Activated CD4-positive, alpha-beta memory T cell treated with anti-CD3 and anti-CD28 coated beads, Interleukin-2, amount 10 ng/mL, durations not matched to agents 7 days and 5 days (primary cell): ENCODE measurements at regions not wholly inside any gene's neighbourhood (a gene's known extent, or its start where the extent isn't known, plus 50 kb on each side); places are given as distances from the start of the nearest gene placed in this dataset.

Experiments used
- CTCF ChIA-PET: fragments of 350-600 bp; sonication (Branson Sonifier 250); formaldehyde crosslinking; loops from one replicate; lab custom pipeline; 2021; ENCODE audit warnings: antibody characterized with exemption, inconsistent platforms; lab: Charles Lee
- POLR2A ChIA-PET: fragments of 350-600 bp; sonication (Branson Sonifier 250); formaldehyde crosslinking; loops from one replicate; lab custom pipeline; 2021; ENCODE audit warnings: antibody characterized with exemption; lab: Charles Lee
- DNase-seq: peaks from one replicate; pipeline ENCODE4 v3.0.0-alpha.2; 2020
- H3K27ac Mint-ChIP-seq: one replicate; pipeline ENCODE4 v1.8.0; 2021; ENCODE audit warnings: mild to moderate bottlenecking, mixed read lengths
- H3K27me3 Mint-ChIP-seq: one replicate; pipeline ENCODE4 v1.8.0; 2021; ENCODE audit warnings: mixed read lengths
- H3K36me3 Mint-ChIP-seq: one replicate; pipeline ENCODE4 v1.8.0; 2021; ENCODE audit warnings: low read depth, mixed read lengths
- H3K4me1 Mint-ChIP-seq: one replicate; pipeline ENCODE4 v1.8.0; 2021; ENCODE audit warnings: mixed read lengths
- H3K4me3 Mint-ChIP-seq: one replicate; pipeline ENCODE4 v1.8.0; 2021; ENCODE audit warnings: mild to moderate bottlenecking, mixed read lengths
- H3K9me3 Mint-ChIP-seq: one replicate; pipeline ENCODE4 v1.8.0; 2021; ENCODE audit warnings: mixed read lengths

GRCh38 chr12:41635626-41636364 lies 447.7 kb downstream of the PDZRN4 start:
- DNase-seq, result no peak
- CTCF ChIA-PET, result no interaction called here
- H3K27ac Mint-ChIP-seq, result no peak overlapping the region

GRCh38 chr12:41634091-41634490 lies 446.0 kb downstream of the PDZRN4 start:
- Mint-ChIP-seq H3K9me3 (no peaks in the 10 kb centered on the region), H3K4me3 (no peak overlapping the region), H3K27me3 (no peaks in the 10 kb centered on the region), H3K27ac (no peak overlapping the region), H3K4me1 (no peaks in the 10 kb centered on the region), H3K36me3 (no peaks in the 10 kb centered on the region)
- ChIA-PET CTCF (no interaction called here), POLR2A (no interaction called here)
- DNase-seq, result no peak

More at GRCh38 chr12:41635626-41636364, 447.7 kb downstream of the PDZRN4 start:
- Mint-ChIP-seq H3K4me1 (no peaks in the 10 kb centered on the region), H3K36me3 (no peaks in the 10 kb centered on the region), H3K9me3 (no peaks in the 10 kb centered on the region), H3K27me3 (no peaks in the 10 kb centered on the region), H3K4me3 (no peak overlapping the region)
- POLR2A ChIA-PET, result no interaction called here

- no peak for DNase-seq
- CTCF ChIA-PET, result no interaction called here
These were observed 441.5 kb downstream of the PDZRN4 start for GRCh38 chr12:41629611-41630010.

GRCh38 chr12:41627476-41627875 lies 439.4 kb downstream of the PDZRN4 start:
- no peaks in the 10 kb centered on the region for H3K4me1 Mint-ChIP-seq
- peaks cover 2% of the 10 kb centered on the region for H3K27me3 Mint-ChIP-seq
- ChIA-PET POLR2A (no interaction called here), CTCF (no interaction called here)
- H3K36me3 Mint-ChIP-seq, result no peaks in the 10 kb centered on the region
- H3K27ac Mint-ChIP-seq, result no peak overlapping the region
- DNase-seq, result no peak
- H3K9me3 Mint-ChIP-seq, result no peaks in the 10 kb centered on the region
- H3K4me3 Mint-ChIP-seq, result no peak overlapping the region

More at GRCh38 chr12:41629611-41630010, 441.5 kb downstream of the PDZRN4 start:
- POLR2A ChIA-PET, result no interaction called here
- H3K9me3 Mint-ChIP-seq, result no peaks in the 10 kb centered on the region
- no peaks in the 10 kb centered on the region for H3K36me3 Mint-ChIP-seq
- H3K27me3 Mint-ChIP-seq, result no peaks in the 10 kb centered on the region
- no peaks in the 10 kb centered on the region for H3K4me1 Mint-ChIP-seq
- no peak overlapping the region for H3K27ac Mint-ChIP-seq
- no peak overlapping the region for H3K4me3 Mint-ChIP-seq

GRCh38 chr12:41624571-41624970 lies 436.5 kb downstream of the PDZRN4 start:
- ChIA-PET CTCF (no interaction called here), POLR2A (no interaction called here)
- H3K27me3 Mint-ChIP-seq, result peaks cover 2% of the 10 kb centered on the region
- H3K4me3 Mint-ChIP-seq, result no peak overlapping the region
- H3K27ac Mint-ChIP-seq, result no peak overlapping the region
- no peaks in the 10 kb centered on the region for H3K4me1 Mint-ChIP-seq
- DNase-seq, result no peak
- H3K36me3 Mint-ChIP-seq, result no peaks in the 10 kb centered on the region
- no peaks in the 10 kb centered on the region for H3K9me3 Mint-ChIP-seq
